ENCODE measurements at regions not wholly inside any gene's neighbourhood (a gene's known extent, or its start where the extent isn't known, plus 50 kb on each side); places are given as distances from the start of the nearest gene placed in this dataset.

GRCh38 chr2:187617905-187618304, 63.7 kb upstream of the TFPI start (continued):
- TF ChIP-seq ZNF462 (CRISPR knock-in tag; IDR thresholded peaks at IDR 0.05) (no peak), CREB1 (CRISPR knock-in tag; IDR thresholded peaks at IDR 0.05; ENCODE audit: low read depth) (no peak), EZH2phosphoT487 (IDR thresholded peaks at IDR 0.05; ENCODE audit: unreplicated experiment) (no peak), EZH2 (IDR thresholded peaks at IDR 0.05; ENCODE audit: low read depth, unreplicated experiment) (no peak), NANOG (IDR thresholded peaks at IDR 0.05; ENCODE audit: borderline replicate concordance) (no peak), ZNF114 (CRISPR knock-in tag; IDR thresholded peaks at IDR 0.05) (no peak), REST (IDR thresholded peaks at IDR 0.05; ENCODE audit: unreplicated experiment) (no peak), JUNB (IDR thresholded peaks at IDR 0.05; ENCODE audit: unreplicated experiment) (no peak), STAT1 (IDR thresholded peaks at IDR 0.05; ENCODE audit: unreplicated experiment) (no peak)
- TF ChIP-seq, protein P1, sequence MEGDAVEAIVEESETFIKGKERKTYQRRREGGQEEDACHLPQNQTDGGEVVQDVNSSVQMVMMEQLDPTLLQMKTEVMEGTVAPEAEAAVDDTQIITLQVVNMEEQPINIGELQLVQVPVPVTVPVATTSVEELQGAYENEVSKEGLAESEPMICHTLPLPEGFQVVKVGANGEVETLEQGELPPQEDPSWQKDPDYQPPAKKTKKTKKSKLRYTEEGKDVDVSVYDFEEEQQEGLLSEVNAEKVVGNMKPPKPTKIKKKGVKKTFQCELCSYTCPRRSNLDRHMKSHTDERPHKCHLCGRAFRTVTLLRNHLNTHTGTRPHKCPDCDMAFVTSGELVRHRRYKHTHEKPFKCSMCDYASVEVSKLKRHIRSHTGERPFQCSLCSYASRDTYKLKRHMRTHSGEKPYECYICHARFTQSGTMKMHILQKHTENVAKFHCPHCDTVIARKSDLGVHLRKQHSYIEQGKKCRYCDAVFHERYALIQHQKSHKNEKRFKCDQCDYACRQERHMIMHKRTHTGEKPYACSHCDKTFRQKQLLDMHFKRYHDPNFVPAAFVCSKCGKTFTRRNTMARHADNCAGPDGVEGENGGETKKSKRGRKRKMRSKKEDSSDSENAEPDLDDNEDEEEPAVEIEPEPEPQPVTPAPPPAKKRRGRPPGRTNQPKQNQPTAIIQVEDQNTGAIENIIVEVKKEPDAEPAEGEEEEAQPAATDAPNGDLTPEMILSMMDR (conservative IDR thresholded peaks at IDR 0.05; ENCODE audit: low read depth in 2 of 2) = no peak
- TF ChIP-seq, protein P2, sequence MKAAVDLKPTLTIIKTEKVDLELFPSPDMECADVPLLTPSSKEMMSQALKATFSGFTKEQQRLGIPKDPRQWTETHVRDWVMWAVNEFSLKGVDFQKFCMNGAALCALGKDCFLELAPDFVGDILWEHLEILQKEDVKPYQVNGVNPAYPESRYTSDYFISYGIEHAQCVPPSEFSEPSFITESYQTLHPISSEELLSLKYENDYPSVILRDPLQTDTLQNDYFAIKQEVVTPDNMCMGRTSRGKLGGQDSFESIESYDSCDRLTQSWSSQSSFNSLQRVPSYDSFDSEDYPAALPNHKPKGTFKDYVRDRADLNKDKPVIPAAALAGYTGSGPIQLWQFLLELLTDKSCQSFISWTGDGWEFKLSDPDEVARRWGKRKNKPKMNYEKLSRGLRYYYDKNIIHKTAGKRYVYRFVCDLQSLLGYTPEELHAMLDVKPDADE (IDR thresholded peaks at IDR 0.05) = no peak
